ENCODE measurements at regions not wholly inside any gene's neighbourhood (a gene's known extent, or its start where the extent isn't known, plus 50 kb on each side); places are given as distances from the start of the nearest gene placed in this dataset.

DNA sequence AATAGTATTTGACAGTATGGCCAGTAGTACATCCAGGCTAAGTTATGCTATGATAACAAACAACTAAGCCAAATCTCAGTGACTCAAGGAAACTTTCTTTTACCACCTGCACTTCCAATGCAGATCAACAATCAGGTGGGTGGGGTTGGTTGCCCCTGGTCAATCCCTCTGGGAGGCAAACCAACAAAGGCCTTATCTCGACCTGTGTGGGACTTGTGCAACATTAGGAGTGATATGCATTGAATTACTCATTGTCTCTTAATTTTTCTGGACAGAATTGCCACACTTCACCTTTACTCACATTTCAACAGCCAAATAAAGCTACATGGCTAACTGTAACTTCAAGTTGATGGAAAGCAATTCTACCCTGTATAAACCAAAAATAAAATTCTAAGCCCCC lies 1049.3 kb upstream of the CDH2 start:
- H3K4me3 ChIP-seq (replicated peaks in 1 of 3): no peak overlapping the region
- H3K27me3 ChIP-seq: no peaks in the 10 kb centered on the region
- H3K36me3 ChIP-seq: no peaks in the 10 kb centered on the region
- 71 to 77% methylated on average over 1 of the region's 1 CpG for WGBS, 2 donors
- H3K27ac ChIP-seq: no peak overlapping the region
- DNase-seq: no peak
- TF ChIP-seq, protein P1, sequence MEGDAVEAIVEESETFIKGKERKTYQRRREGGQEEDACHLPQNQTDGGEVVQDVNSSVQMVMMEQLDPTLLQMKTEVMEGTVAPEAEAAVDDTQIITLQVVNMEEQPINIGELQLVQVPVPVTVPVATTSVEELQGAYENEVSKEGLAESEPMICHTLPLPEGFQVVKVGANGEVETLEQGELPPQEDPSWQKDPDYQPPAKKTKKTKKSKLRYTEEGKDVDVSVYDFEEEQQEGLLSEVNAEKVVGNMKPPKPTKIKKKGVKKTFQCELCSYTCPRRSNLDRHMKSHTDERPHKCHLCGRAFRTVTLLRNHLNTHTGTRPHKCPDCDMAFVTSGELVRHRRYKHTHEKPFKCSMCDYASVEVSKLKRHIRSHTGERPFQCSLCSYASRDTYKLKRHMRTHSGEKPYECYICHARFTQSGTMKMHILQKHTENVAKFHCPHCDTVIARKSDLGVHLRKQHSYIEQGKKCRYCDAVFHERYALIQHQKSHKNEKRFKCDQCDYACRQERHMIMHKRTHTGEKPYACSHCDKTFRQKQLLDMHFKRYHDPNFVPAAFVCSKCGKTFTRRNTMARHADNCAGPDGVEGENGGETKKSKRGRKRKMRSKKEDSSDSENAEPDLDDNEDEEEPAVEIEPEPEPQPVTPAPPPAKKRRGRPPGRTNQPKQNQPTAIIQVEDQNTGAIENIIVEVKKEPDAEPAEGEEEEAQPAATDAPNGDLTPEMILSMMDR (IDR thresholded peaks at IDR 0.05): no peak
- no peak for TF ChIP-seq POLR2A (IDR thresholded peaks at IDR 0.05)
- H3K9me3 ChIP-seq: no peaks in the 10 kb centered on the region
- intact Hi-C loops (cut with DNase I): no loop called here
- no peaks in the 10 kb centered on the region for H3K4me1 ChIP-seq

GRCh38 chr18:29225351-29225750 lies 1048.4 kb upstream of the CDH2 start:
- H3K4me3 ChIP-seq (replicated peaks in 1 of 3): no peak overlapping the region
- H3K9me3 ChIP-seq: no peaks in the 10 kb centered on the region
- no peaks in the 10 kb centered on the region for H3K27me3 ChIP-seq
- H3K27ac ChIP-seq: no peak overlapping the region
- DNase-seq: no peak
- H3K36me3 ChIP-seq: no peaks in the 10 kb centered on the region
- H3K4me1 ChIP-seq: no peaks in the 10 kb centered on the region
- no peak for TF ChIP-seq POLR2A (IDR thresholded peaks at IDR 0.05)
- TF ChIP-seq, protein P1 (IDR thresholded peaks at IDR 0.05): no peak
- intact Hi-C loops (cut with DNase I): no loop called here

GRCh38 chr18:29218091-29218490 lies 1041.2 kb upstream of the CDH2 start:
- Histone ChIP-seq H3K27me3 (no peaks in the 10 kb centered on the region), H3K36me3 (no peaks in the 10 kb centered on the region), H3K9me3 (no peaks in the 10 kb centered on the region), H3K4me3 (replicated peaks in 1 of 3) (no peak overlapping the region), H3K4me1 (no peaks in the 10 kb centered on the region), H3K27ac (no peak overlapping the region)
- TF ChIP-seq, protein P1 (IDR thresholded peaks at IDR 0.05): no peak
- no peak for TF ChIP-seq POLR2A (IDR thresholded peaks at IDR 0.05)
- DNase-seq: no peak
- intact Hi-C loops (cut with DNase I): no loop called here
- whole genome bisulfite sequencing, 2 donors: 53 to 71% methylated on average over 2 of the region's 2 CpGs

GRCh38 chr18:29217124-29217915 lies 1040.4 kb upstream of the CDH2 start:
- intact Hi-C loops (cut with DNase I): no loop called here
- 58 to 59% methylated on average over 2 of the region's 2 CpGs for whole genome bisulfite sequencing, 2 donors
- TF ChIP-seq, protein P1 (IDR thresholded peaks at IDR 0.05): no peak
- TF ChIP-seq POLR2A (IDR thresholded peaks at IDR 0.05): no peak
- no peak for DNase-seq
- Histone ChIP-seq H3K9me3 (no peaks in the 10 kb centered on the region), H3K27me3 (no peaks in the 10 kb centered on the region), H3K27ac (no peak overlapping the region), H3K36me3 (no peaks in the 10 kb centered on the region), H3K4me1 (no peaks in the 10 kb centered on the region), H3K4me3 (replicated peaks in 1 of 3) (no peak overlapping the region)

GRCh38 chr18:29198834-29199233 lies 1021.9 kb upstream of the CDH2 start:
- no peaks in the 10 kb centered on the region for H3K36me3 ChIP-seq
- no peaks in the 10 kb centered on the region for H3K9me3 ChIP-seq
- H3K27ac ChIP-seq: no peak overlapping the region
- H3K27me3 ChIP-seq: no peaks in the 10 kb centered on the region
- TF ChIP-seq, protein P1 (IDR thresholded peaks at IDR 0.05): no peak
- no peak for TF ChIP-seq POLR2A (IDR thresholded peaks at IDR 0.05)
- no peak for DNase-seq
- H3K4me1 ChIP-seq: no peaks in the 10 kb centered on the region
- intact Hi-C loops (cut with DNase I): no loop called here
- H3K4me3 ChIP-seq (replicated peaks in 1 of 3): no peak overlapping the region
- 58 to 59% methylated on average over 3 of the region's 3 CpGs for WGBS, 2 donors
